Right lung (tissue), 2 donors: ENCODE measurements at regions not wholly inside any gene's neighbourhood (a gene's known extent, or its start where the extent isn't known, plus 50 kb on each side); places are given as distances from the start of the nearest gene placed in this dataset.
"Not testable (repeated sequence)": the region's sequence is repeated elsewhere in the genome, so short reads cannot be mapped to it uniquely, and the experiment has no call there.

Experiments used
- DNase-seq, 2 donors: peaks; one replicate each; pipeline ENCODE4 v3.0.0-alpha.2; 2013

- not testable (repeated sequence) for DNase-seq
Observed at GRCh38 chr6:78807655-78808355, 59.5 kb upstream of the IRAK1BP1 start.

- DNase-seq, result no peak
Observed at GRCh38 chr6:78808356-78808891, 58.9 kb upstream of the IRAK1BP1 start.

- DNase-seq, result no peak
Observed at GRCh38 chr6:78808933-78809332, 58.4 kb upstream of the IRAK1BP1 start.

DNA sequence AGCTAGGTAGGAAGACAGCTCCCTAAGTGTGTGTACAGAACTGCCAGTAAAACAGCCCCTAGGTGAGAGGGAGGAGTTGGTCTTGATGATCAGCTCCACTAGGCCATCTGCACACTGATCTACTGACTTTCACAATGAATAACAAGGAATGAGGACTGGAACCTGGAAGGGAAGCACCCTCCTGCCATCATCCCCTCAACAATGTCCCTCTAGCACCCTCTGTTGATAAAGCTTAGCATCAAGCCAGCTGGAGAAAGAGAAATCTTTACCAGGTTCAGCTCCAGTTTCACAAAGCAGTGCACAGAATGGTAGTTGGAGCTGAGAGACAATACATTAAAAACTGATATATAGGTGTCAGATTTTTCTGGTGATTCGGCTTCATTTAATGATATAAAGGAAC lies 57.2 kb upstream of the IRAK1BP1 start:
- no peak for DNase-seq

DNA sequence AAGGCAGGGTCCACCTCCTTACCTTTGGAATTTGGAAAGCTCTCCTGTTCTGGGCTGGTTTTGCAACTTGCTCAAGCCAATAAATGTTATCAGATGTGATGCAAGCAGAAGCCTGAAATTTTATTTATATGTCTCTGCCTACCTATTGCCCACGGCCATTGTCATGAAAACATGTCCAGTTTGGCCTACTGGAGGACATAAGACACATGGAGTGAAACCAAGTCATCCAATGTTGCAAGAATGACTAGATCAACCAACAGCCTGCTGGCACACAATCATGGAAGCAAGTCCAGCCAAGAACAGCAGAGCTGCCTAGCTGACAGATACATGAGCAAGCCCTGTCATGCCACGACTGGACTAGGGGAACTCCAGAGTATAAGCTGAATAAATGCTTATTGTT lies 56.7 kb upstream of the IRAK1BP1 start:
- DNase-seq, result no peak
